ENCODE measurements at regions not wholly inside any gene's neighbourhood (a gene's known extent, or its start where the extent isn't known, plus 50 kb on each side); places are given as distances from the start of the nearest gene placed in this dataset.

DNA sequence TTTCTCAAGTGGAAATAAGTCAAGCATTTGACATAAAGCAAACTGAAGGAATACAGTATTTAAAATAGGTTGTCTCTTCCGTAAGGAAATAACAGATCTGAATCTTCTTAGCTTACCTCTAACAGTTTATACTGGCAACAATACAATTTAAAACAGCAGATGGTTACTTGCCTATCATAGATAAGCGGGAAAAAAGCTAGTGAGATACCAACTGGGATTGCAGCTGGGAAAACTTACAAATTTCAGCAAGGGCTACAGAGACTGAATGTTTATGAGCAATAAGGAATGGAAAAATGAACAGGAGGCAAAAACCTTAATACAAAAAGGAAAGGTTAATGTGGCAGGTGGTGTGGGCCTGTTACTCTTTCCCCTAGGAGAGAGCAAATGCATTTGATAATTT lies 220.0 kb downstream of the RASSF9 start:
- Histone ChIP-seq H3K9me3 (ENCODE audit: insufficient read depth, low read depth, low read length) (no peaks in the 10 kb centered on the region), H2BK12ac (ENCODE audit: low read length) (no peak overlapping the region), H3K4me3 (ENCODE audit: low read depth, low read length) (no peak overlapping the region), H3K4ac (ENCODE audit: low read depth, low read length) (no peak overlapping the region), H3K9ac (ENCODE audit: low read length) (no peak overlapping the region), H2BK5ac (ENCODE audit: low read depth, low read length, poor library complexity) (no peak overlapping the region), H3K14ac (ENCODE audit: low read length) (no peak overlapping the region), H2AK5ac (ENCODE audit: low read length) (no peak overlapping the region), H3K4me1 (ENCODE audit: control insufficient read depth in 1 of 2, insufficient read depth in 2 of 2, low read length in 2 of 2) (no peaks in the 10 kb centered on the region), H3K18ac (ENCODE audit: low read length) (no peak overlapping the region), H3K27me3 (ENCODE audit: insufficient read depth, low read length) (no peaks in the 10 kb centered on the region), H4K12ac (ENCODE audit: low read depth, low read length) (no peak overlapping the region), H3K23ac (ENCODE audit: low read length) (no peak overlapping the region), H4K91ac (ENCODE audit: low read depth, low read length) (no peak overlapping the region), H4K8ac (ENCODE audit: low read depth, low read length) (no peak overlapping the region), H3K79me1 (ENCODE audit: low read length) (no peaks in the 10 kb centered on the region), H3K79me2 (ENCODE audit: control insufficient read depth, insufficient read depth, low read length, poor library complexity) (no peaks in the 10 kb centered on the region), H2BK120ac (ENCODE audit: insufficient read depth, low read length, poor library complexity) (no peak overlapping the region), H3K36me3 (ENCODE audit: control insufficient read depth in 1 of 2, insufficient read depth in 2 of 2, low read length in 2 of 2) (no peaks in the 10 kb centered on the region), H3K27ac (ENCODE audit: low read depth, low read length) (no peak overlapping the region), H3K4me2 (ENCODE audit: low read length) (no peak overlapping the region), H2AFZ (ENCODE audit: insufficient read depth, low read length, poor library complexity) (no peak overlapping the region)
- no CpG with 5 or more reads among the region's 2 CpGs for WGBS (ENCODE audit: extremely low coverage, insufficient coverage, insufficient read length)
- no peak for DNase-seq

DNA sequence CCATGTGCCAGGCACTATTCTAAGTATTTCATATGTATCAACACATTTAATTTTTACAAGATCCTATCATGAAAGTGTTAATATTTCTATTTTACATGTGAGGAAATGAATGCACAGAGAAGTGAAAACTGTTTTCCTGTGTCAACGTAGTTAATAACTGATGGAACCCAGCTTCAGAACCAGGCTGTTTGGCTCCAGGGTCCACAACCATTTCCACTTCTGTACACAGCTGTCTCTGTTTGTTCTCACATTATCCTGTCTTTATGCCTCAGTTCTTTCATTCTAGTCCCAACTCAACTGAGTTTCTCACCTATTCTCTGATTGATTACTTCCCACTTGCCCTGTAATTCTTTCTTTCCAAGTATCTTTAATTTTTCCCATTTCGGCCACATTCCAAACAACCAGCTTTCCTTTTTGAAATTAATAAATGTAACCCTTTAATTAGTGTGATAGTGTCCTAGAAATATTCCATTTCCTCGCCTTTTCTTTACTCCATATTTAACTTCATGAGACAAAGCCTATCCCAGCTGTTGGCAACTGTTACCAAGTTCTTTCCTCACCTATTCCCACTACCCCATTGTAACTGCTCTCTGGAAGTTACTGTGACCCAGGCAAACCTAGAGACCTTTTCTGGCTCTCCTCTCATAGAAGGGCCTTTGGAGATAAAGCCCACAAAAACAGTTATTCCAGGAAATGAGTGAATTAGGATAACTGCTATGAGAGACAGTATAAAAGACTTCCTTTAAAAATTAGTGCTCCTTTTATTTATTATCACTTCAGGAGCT lies 218.7 kb downstream of the RASSF9 start:
- Histone ChIP-seq H4K8ac (ENCODE audit: low read depth, low read length) (no peak overlapping the region), H3K4me2 (ENCODE audit: low read length) (no peak overlapping the region), H3K4me3 (ENCODE audit: low read depth, low read length) (no peak overlapping the region), H3K27me3 (ENCODE audit: insufficient read depth, low read length) (no peaks in the 10 kb centered on the region), H3K18ac (ENCODE audit: low read length) (no peak overlapping the region), H2BK120ac (ENCODE audit: insufficient read depth, low read length, poor library complexity) (no peak overlapping the region), H2AK5ac (ENCODE audit: low read length) (no peak overlapping the region), H2BK5ac (ENCODE audit: low read depth, low read length, poor library complexity) (no peak overlapping the region), H2BK12ac (ENCODE audit: low read length) (no peak overlapping the region), H3K9me3 (ENCODE audit: insufficient read depth, low read depth, low read length) (no peaks in the 10 kb centered on the region), H3K27ac (ENCODE audit: low read depth, low read length) (no peak overlapping the region), H3K36me3 (ENCODE audit: control insufficient read depth in 1 of 2, insufficient read depth in 2 of 2, low read length in 2 of 2) (no peaks in the 10 kb centered on the region), H4K12ac (ENCODE audit: low read depth, low read length) (no peak overlapping the region), H2AFZ (ENCODE audit: insufficient read depth, low read length, poor library complexity) (no peak overlapping the region), H3K23ac (ENCODE audit: low read length) (no peak overlapping the region), H3K4ac (ENCODE audit: low read depth, low read length) (no peak overlapping the region), H3K14ac (ENCODE audit: low read length) (no peak overlapping the region), H3K79me2 (ENCODE audit: control insufficient read depth, insufficient read depth, low read length, poor library complexity) (no peaks in the 10 kb centered on the region), H3K9ac (ENCODE audit: low read length) (no peak overlapping the region), H3K79me1 (ENCODE audit: low read length) (no peaks in the 10 kb centered on the region), H4K91ac (ENCODE audit: low read depth, low read length) (no peak overlapping the region), H3K4me1 (ENCODE audit: control insufficient read depth in 1 of 2, insufficient read depth in 2 of 2, low read length in 2 of 2) (no peaks in the 10 kb centered on the region)
- no CpG with 5 or more reads among the region's 3 CpGs for WGBS (ENCODE audit: extremely low coverage, insufficient coverage, insufficient read length)
- DNase-seq, result no peak

DNA sequence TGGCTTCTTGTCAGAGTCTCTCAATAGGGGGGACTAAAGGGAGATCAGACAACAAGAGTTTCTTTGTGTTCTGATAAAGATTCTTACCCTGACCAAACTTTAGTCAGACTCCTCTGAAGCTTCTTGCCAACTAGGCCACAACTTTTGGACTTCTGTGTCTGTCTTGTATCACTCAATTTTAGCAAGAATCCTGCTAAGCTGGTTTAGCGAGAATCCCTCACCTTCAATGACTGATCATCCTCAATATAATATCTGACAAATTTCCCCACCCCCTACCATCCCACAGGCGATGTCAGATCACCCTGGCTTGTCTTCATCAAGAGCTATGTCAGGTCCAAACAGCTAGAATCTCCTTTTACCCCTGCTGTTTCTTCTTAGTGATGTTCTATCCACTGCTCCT lies 215.2 kb downstream of the RASSF9 start:
- WGBS (ENCODE audit: extremely low coverage, insufficient coverage, insufficient read length), result no CpG with 5 or more reads among the region's 2 CpGs
- no peaks in the 10 kb centered on the region for H3K79me2 ChIP-seq (ENCODE audit: control insufficient read depth, insufficient read depth, low read length, poor library complexity)

DNA sequence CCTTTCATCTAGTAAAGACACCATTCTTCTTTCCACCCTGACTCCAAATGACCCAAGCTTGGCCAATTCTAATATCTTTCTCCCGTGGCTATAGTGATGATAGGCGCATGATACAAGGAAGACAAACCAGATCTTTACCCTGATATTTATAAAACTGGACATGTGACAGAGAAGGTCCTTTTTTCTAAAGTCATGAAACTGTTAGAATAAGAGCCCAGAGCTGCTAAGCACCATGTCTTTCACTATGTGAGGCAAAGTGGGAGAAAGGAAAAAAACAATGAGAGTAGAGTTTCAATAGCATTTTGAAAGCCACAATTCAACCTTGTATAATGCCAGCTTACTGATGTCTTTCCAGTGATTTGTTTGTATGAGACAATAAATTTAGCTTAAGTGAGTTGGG lies 212.4 kb downstream of the RASSF9 start:
- Histone ChIP-seq H3K4me2 (ENCODE audit: low read length) (no peak overlapping the region), H2AK5ac (ENCODE audit: low read length) (no peak overlapping the region), H3K4me1 (ENCODE audit: control insufficient read depth in 1 of 2, insufficient read depth in 2 of 2, low read length in 2 of 2) (no peaks in the 10 kb centered on the region), H3K18ac (ENCODE audit: low read length) (no peak overlapping the region), H3K9ac (ENCODE audit: low read length) (no peak overlapping the region), H3K27ac (ENCODE audit: low read depth, low read length) (no peak overlapping the region), H3K79me1 (ENCODE audit: low read length) (no peaks in the 10 kb centered on the region), H3K14ac (ENCODE audit: low read length) (no peak overlapping the region), H2BK120ac (ENCODE audit: insufficient read depth, low read length, poor library complexity) (no peak overlapping the region), H2AFZ (ENCODE audit: insufficient read depth, low read length, poor library complexity) (no peak overlapping the region), H4K8ac (ENCODE audit: low read depth, low read length) (no peak overlapping the region), H3K79me2 (ENCODE audit: control insufficient read depth, insufficient read depth, low read length, poor library complexity) (no peaks in the 10 kb centered on the region), H3K4ac (ENCODE audit: low read depth, low read length) (no peak overlapping the region), H3K9me3 (ENCODE audit: insufficient read depth, low read depth, low read length) (no peaks in the 10 kb centered on the region), H3K36me3 (ENCODE audit: control insufficient read depth in 1 of 2, insufficient read depth in 2 of 2, low read length in 2 of 2) (no peaks in the 10 kb centered on the region), H4K91ac (ENCODE audit: low read depth, low read length) (no peak overlapping the region), H3K23ac (ENCODE audit: low read length) (no peak overlapping the region), H4K12ac (ENCODE audit: low read depth, low read length) (no peak overlapping the region), H3K27me3 (ENCODE audit: insufficient read depth, low read length) (no peaks in the 10 kb centered on the region), H2BK12ac (ENCODE audit: low read length) (no peak overlapping the region), H2BK5ac (ENCODE audit: low read depth, low read length, poor library complexity) (no peak overlapping the region), H3K4me3 (ENCODE audit: low read depth, low read length) (no peak overlapping the region)
- no CpG with 5 or more reads among the region's 2 CpGs for WGBS (ENCODE audit: extremely low coverage, insufficient coverage, insufficient read length)
- no peak for DNase-seq

More for the DNA sequence above, 215.2 kb downstream of the RASSF9 start:
- Histone ChIP-seq H3K9ac (ENCODE audit: low read length) (no peak overlapping the region), H4K12ac (ENCODE audit: low read depth, low read length) (no peak overlapping the region), H3K79me1 (ENCODE audit: low read length) (no peaks in the 10 kb centered on the region), H2BK12ac (ENCODE audit: low read length) (no peak overlapping the region), H3K18ac (ENCODE audit: low read length) (no peak overlapping the region), H3K27ac (ENCODE audit: low read depth, low read length) (no peak overlapping the region), H2BK120ac (ENCODE audit: insufficient read depth, low read length, poor library complexity) (no peak overlapping the region), H3K27me3 (ENCODE audit: insufficient read depth, low read length) (no peaks in the 10 kb centered on the region), H3K23ac (ENCODE audit: low read length) (no peak overlapping the region), H3K4me1 (ENCODE audit: control insufficient read depth in 1 of 2, insufficient read depth in 2 of 2, low read length in 2 of 2) (no peaks in the 10 kb centered on the region), H2AFZ (ENCODE audit: insufficient read depth, low read length, poor library complexity) (no peak overlapping the region), H3K9me3 (ENCODE audit: insufficient read depth, low read depth, low read length) (no peaks in the 10 kb centered on the region), H4K91ac (ENCODE audit: low read depth, low read length) (no peak overlapping the region), H2BK5ac (ENCODE audit: low read depth, low read length, poor library complexity) (no peak overlapping the region), H3K4ac (ENCODE audit: low read depth, low read length) (no peak overlapping the region), H2AK5ac (ENCODE audit: low read length) (no peak overlapping the region), H3K36me3 (ENCODE audit: control insufficient read depth in 1 of 2, insufficient read depth in 2 of 2, low read length in 2 of 2) (no peaks in the 10 kb centered on the region), H4K8ac (ENCODE audit: low read depth, low read length) (no peak overlapping the region), H3K4me2 (ENCODE audit: low read length) (no peak overlapping the region), H3K4me3 (ENCODE audit: low read depth, low read length) (no peak overlapping the region), H3K14ac (ENCODE audit: low read length) (no peak overlapping the region)
- no peak for DNase-seq
